Adrenal gland (tissue), 9 donors: ENCODE measurements at regions not wholly inside any gene's neighbourhood (a gene's known extent, or its start where the extent isn't known, plus 50 kb on each side); places are given as distances from the start of the nearest gene placed in this dataset.

ENCODE experiments used
- DNase-seq, 7 donors: peaks; one replicate each; pipeline ENCODE4 v3.0.0-alpha.2; 2019 to 2020
- H3K27ac ChIP-seq, 5 donors: fragments of 200-600 bp; sonication (generic) in 4 of 5; 1 replicate in 3 of 5; 2 replicates in 2 of 5; pipeline versions ENCODE4 v1.5.1 to v1.8.0; 2016 to 2020; ENCODE audit warnings: mild to moderate bottlenecking in 1 of 5
- H3K27me3 ChIP-seq: fragments of 200-600 bp; 2 replicates; pipeline ENCODE4 v1.8.0; 2021
- H3K36me3 ChIP-seq, 2 donors: fragments of 200-600 bp; replicated peaks in 1 of 2; 1 replicate in 1 of 2; 2 replicates in 1 of 2; pipeline versions ENCODE4 v1.5.1 to v1.8.0; 2018 to 2022
- H3K4me1 ChIP-seq, 2 donors: fragments of 200-600 bp; replicated peaks in 1 of 2; 1 replicate in 1 of 2; 2 replicates in 1 of 2; pipeline versions ENCODE4 v1.5.1 to v1.8.0; 2018 to 2021
- H3K4me3 ChIP-seq, 4 donors: fragments of 200-600 bp; sonication (generic) in 3 of 4; one replicate each; pipeline ENCODE4 v1.5.1; 2016 to 2018
- H3K9me3 ChIP-seq, 3 donors: fragments of 200-600 bp; sonication (generic) in 1 of 3; replicated peaks in 1 of 3; 1 replicate in 2 of 3; 2 replicates in 1 of 3; pipeline versions ENCODE4 v1.5.1 to v1.8.0; 2016 to 2021
- POLR2A ChIP-seq, 2 donors: fragments of 450-650 bp; IDR thresholded peaks; one replicate each; pipeline ENCODE4 v1.6.1; 2017; ENCODE audit warnings: antibody characterized with exemption in 2 of 2, mild to moderate bottlenecking in 2 of 2, moderate library complexity in 1 of 2
- WGBS, 4 donors: extraction: QIAGEN DNeasy Blood & Tissue Kit in 2 of 4; methylation state at CpG; one replicate each; pipeline versions ENCODE4 v1.1.5 to v1.1.7; 2013 to 2017; 5-methylcytosine and 5-hydroxymethylcytosine counted together
- intact Hi-C, 2 donors: fragments of 100-400 bp; cut with DNase I; formaldehyde crosslinking; loops; one replicate each; pipeline versions ENCODE4 v1.14.1 to v1.15.0; 2022 to 2023
- TF ChIP-seq, protein P1 (sequence below), 6 experiments: fragments of 450-650 bp in 4 of 6; fragments of 200-600 bp in 2 of 6; sonication (generic) in 1 of 6; IDR thresholded peaks; 1 replicate in 5 of 6; 2 replicates in 1 of 6; pipeline versions ENCODE4 v1.5.1 to v1.8.0; 2016 to 2021; ENCODE audit warnings: antibody characterized with exemption in 6 of 6, mild to moderate bottlenecking in 2 of 6, moderate library complexity in 1 of 6
- donor health status: healthy with polysubstance abuse.
- donor health status: Bipolar disorder and iron deficiency.
- donor health status: DM: yes; HTN: yes; CAD: no.
- donor health status: DM: no; HTN: no; CAD: no.
- donor health status: DM: no; HTN: no; CAD: no.

DNA sequence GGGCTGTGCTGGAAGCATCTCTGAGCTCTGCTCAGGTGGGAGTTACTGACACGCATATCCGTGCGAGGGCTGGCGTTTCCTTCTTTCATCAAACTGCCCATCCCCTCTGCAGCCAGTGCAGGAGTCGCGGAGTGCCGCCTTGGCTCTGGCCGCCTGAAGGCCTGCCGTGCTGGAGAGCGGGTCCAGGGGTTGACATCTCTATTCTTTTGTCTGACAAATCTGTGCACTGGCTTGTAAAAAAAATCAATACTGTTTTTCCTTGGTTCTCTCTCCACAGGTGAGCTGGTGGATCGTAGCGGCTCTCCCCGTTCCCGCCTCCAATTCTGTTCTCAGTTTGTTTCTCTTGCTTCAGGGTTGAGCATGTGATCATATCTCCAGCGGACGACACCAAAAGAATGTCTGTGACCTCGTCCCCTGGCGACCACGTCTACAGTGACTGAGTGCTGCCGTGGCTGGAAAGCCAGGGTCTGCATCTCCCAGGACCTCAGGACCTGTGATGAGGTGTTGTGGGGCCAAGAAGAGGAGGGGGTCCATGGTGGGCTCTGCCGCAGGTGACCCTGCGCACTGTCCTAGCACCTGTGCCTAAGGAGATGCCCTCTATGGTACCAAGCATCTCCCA is 214.3 kb upstream of the IRX4 start:
- intact Hi-C loops: no loop called here
- no peaks in the 10 kb centered on the region for H3K27me3 ChIP-seq
- no peak overlapping the region for H3K4me3 ChIP-seq
- no peaks in the 10 kb centered on the region for H3K9me3 ChIP-seq
- H3K27ac ChIP-seq: no peak overlapping the region
- TF ChIP-seq, protein P1, sequence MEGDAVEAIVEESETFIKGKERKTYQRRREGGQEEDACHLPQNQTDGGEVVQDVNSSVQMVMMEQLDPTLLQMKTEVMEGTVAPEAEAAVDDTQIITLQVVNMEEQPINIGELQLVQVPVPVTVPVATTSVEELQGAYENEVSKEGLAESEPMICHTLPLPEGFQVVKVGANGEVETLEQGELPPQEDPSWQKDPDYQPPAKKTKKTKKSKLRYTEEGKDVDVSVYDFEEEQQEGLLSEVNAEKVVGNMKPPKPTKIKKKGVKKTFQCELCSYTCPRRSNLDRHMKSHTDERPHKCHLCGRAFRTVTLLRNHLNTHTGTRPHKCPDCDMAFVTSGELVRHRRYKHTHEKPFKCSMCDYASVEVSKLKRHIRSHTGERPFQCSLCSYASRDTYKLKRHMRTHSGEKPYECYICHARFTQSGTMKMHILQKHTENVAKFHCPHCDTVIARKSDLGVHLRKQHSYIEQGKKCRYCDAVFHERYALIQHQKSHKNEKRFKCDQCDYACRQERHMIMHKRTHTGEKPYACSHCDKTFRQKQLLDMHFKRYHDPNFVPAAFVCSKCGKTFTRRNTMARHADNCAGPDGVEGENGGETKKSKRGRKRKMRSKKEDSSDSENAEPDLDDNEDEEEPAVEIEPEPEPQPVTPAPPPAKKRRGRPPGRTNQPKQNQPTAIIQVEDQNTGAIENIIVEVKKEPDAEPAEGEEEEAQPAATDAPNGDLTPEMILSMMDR (IDR thresholded peaks at IDR 0.05): no peak
- TF ChIP-seq POLR2A (IDR thresholded peaks at IDR 0.05): no peak
- no peak for DNase-seq
- no peaks in the 10 kb centered on the region for H3K36me3 ChIP-seq
- H3K4me1 ChIP-seq: no peaks in the 10 kb centered on the region
- 66 to 79% (median 73%) methylated on average over 19 to 22 of the region's 22 CpGs for WGBS, 4 donors

DNA sequence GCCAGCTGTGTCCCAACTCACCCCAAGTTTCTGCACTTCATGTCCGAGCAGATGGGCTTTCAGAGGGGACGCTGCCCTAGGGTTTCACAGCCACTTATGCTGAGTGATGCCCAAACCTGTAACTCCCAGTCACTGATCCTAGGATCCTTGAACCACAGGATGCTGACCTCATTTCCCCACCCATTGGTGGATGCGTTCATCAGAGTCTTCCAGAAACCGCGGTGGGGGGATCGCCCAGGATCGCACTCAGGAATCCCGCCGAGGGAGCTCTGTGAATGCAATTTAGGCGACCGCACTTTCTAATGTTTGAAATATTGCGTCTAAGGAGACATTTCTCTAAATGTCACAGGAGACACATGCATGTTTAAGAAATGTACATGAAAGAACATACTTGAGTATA is 212.3 kb upstream of the IRX4 start:
- TF ChIP-seq POLR2A (IDR thresholded peaks at IDR 0.05): no peak
- TF ChIP-seq, protein P1 (IDR thresholded peaks at IDR 0.05): no peak
- DNase-seq: no peak
- Histone ChIP-seq H3K9me3 (no peaks in the 10 kb centered on the region), H3K4me3 (no peak overlapping the region), H3K36me3 (no peaks in the 10 kb centered on the region), H3K27me3 (no peaks in the 10 kb centered on the region), H3K4me1 (no peaks in the 10 kb centered on the region), H3K27ac (peak overlapping the region in 1 of 5 donors; percentile 78)
- intact Hi-C loops: no loop called here
- WGBS, 4 donors: 90 to 94% (median 92%) methylated on average over 10 to 12 of the region's 12 CpGs

DNA sequence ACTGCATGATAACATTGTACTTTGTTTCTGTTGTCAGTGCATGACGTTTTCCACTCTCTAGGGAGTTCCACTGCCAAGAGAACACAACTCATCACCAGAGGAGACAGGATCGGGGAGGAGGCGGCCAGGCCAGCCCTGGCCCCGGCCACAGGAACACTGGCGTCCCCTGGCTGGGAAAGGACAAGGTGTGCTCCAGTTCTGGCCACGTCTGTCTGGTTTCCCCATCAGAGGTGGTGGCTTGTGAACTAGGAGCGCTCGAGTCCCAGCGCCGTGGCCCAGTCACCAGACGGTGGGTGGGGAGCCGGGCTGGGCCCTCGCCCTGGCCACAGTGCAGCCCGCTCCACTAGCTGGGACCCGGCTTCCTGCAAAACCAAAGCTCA is 211.9 kb upstream of the IRX4 start:
- intact Hi-C loops: no loop called here
- no peaks in the 10 kb centered on the region for H3K4me1 ChIP-seq
- H3K27ac ChIP-seq: peak overlapping the region in 2 of 5 donors; percentile 59 to 78
- no peak overlapping the region for H3K4me3 ChIP-seq
- TF ChIP-seq, protein P1 (IDR thresholded peaks at IDR 0.05): no peak
- TF ChIP-seq POLR2A (IDR thresholded peaks at IDR 0.05): no peak
- no peaks in the 10 kb centered on the region for H3K27me3 ChIP-seq
- no peaks in the 10 kb centered on the region for H3K36me3 ChIP-seq
- DNase-seq: peak in 1 of 7 donors; percentile 30
- WGBS, 4 donors: 77 to 83% (median 79%) methylated on average over 11 to 15 of the region's 15 CpGs
- H3K9me3 ChIP-seq: no peaks in the 10 kb centered on the region

DNA sequence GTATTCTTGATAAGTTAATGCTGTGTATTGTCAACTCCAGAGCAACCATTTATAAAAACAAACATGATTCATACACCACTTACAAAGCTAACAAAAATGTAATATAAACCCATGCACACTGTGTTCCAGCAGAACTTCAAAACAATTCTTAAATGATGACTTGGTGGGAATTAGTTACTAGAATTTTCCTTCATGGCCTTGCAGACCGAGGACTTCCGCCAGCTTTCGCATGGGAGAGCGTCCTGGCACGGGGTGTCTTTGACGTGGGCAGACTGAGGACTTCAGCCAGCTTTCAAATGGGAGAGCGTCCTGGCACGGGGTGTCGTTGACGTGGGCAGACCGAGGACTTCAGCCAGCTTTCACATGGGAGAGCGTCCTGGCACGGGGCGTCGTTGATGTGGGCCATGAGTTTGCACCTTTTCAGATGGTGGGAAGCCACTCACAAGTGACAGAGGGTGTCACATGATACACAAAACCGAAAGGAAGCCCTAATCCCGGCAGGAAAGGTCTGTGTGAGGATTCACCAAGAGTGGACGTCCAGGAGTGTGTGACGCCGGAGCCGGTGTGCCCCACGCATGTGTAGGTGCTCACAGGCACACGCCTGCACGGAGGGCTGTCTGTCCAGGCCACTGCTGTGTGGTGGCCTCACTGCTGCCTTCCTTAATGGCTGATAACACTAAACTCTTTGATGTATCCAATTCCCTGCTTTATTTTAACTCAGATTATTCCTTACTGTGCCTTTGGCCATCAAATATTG is 211.3 kb upstream of the IRX4 start:
- H3K27ac ChIP-seq: peak overlapping the region in 2 of 5 donors; percentile 59 to 78
- no peak overlapping the region for H3K4me3 ChIP-seq
- 76 to 81% (median 80%) methylated on average over 19 to 24 of the region's 24 CpGs for WGBS, 4 donors
- TF ChIP-seq, protein P1 (IDR thresholded peaks at IDR 0.05): no peak
- no peak for TF ChIP-seq POLR2A (IDR thresholded peaks at IDR 0.05)
- DNase-seq: peak in 3 of 7 donors; percentile 18 to 82 (median 62)
- intact Hi-C loops: no loop called here
- no peaks in the 10 kb centered on the region for H3K4me1 ChIP-seq
- no peaks in the 10 kb centered on the region for H3K36me3 ChIP-seq
- no peaks in the 10 kb centered on the region for H3K27me3 ChIP-seq
- H3K9me3 ChIP-seq: no peaks in the 10 kb centered on the region
